IMR-90 (cell line): ENCODE measurements at regions not wholly inside any gene's neighbourhood (a gene's known extent, or its start where the extent isn't known, plus 50 kb on each side); places are given as distances from the start of the nearest gene placed in this dataset.

Experiments
- ATAC-seq: fragments of 200-7000 bp; cut with Tn5 transposase; 2 replicates; pipeline ENCODE4 v1.9.1; 2020; ENCODE audit warnings: low read depth, mild to moderate bottlenecking, moderate library complexity
- BruUV-seq: library from RNA; stranded (reverse); fragments of 400-500 nt; replicated peaks from 2 replicates; lab custom pipeline; 2021; lab: Mats Ljungman, UMichigan
- CTCF ChIA-PET: fragments of 300-600 bp; formaldehyde crosslinking; extraction: SDS; loops from one replicate; lab custom pipeline; 2021; ENCODE audit warnings: antibody characterized with exemption; lab: Yijun Ruan, JAX
- POLR2A ChIA-PET: fragments of 300-600 bp; sonication (Branson Sonifier 250); formaldehyde crosslinking; loops from one replicate; lab custom pipeline; 2022; ENCODE audit warnings: antibody characterized with exemption; ENCODE audit not compliant: unreplicated experiment; lab: Charles Lee
- DNase-seq: peaks from one replicate; pipeline ENCODE4 v3.0.0; 2013
- H2AFZ ChIP-seq: replicated peaks from 2 replicates; pipeline ENCODE3; 2013; ENCODE audit warnings: low read length, mild to moderate bottlenecking; ENCODE audit not compliant: poor library complexity
- H2AK5ac ChIP-seq: 2 replicates; pipeline ENCODE4 v1.6.1; 2013; ENCODE audit warnings: low read depth, low read length, inconsistent platforms
- H2AK9ac ChIP-seq: replicated peaks from 2 replicates; pipeline ENCODE3; 2013; ENCODE audit warnings: mild to moderate bottlenecking, low read depth, low read length, moderate library complexity; ENCODE audit not compliant: poor library complexity
- H2BK120ac ChIP-seq: 2 replicates; pipeline ENCODE4 v1.6.1; 2013; ENCODE audit warnings: low read depth, low read length, inconsistent platforms
- H2BK15ac ChIP-seq: 3 replicates; pipeline ENCODE4 v1.6.1; 2013; ENCODE audit warnings: low read depth, low read length, inconsistent platforms
- H2BK20ac ChIP-seq: 2 replicates; pipeline ENCODE4 v1.6.1; 2013; ENCODE audit warnings: low read depth, mild to moderate bottlenecking, inconsistent platforms, low read length, moderate library complexity
- H2BK5ac ChIP-seq: 2 replicates; pipeline ENCODE4 v1.6.1; 2013; ENCODE audit warnings: mild to moderate bottlenecking, low read depth, low read length, inconsistent platforms; ENCODE audit not compliant: poor library complexity, severe bottlenecking
- H3K14ac ChIP-seq: replicated peaks from 2 replicates; pipeline ENCODE4 v1.6.1; 2013; ENCODE audit warnings: low read depth, low read length, inconsistent platforms
- H3K18ac ChIP-seq: 2 replicates; pipeline ENCODE4 v1.6.1; 2013; ENCODE audit warnings: low read depth, low read length, control low read depth
- H3K23ac ChIP-seq: 2 replicates; pipeline ENCODE4 v1.6.1; 2013; ENCODE audit warnings: low read depth, low read length, inconsistent platforms
- H3K27ac ChIP-seq: 2 replicates; pipeline ENCODE4 v1.5.1; 2013; ENCODE audit warnings: mild to moderate bottlenecking, control low read depth, low read length; ENCODE audit not compliant: insufficient read depth
- H3K27me3 ChIP-seq: 2 replicates; pipeline ENCODE4 v1.6.1; 2013; ENCODE audit warnings: low read length; ENCODE audit not compliant: control insufficient read depth, insufficient read depth
- H3K36me3 ChIP-seq: 2 replicates; pipeline ENCODE4 v1.6.1; 2013; ENCODE audit warnings: low read length, mixed read lengths; ENCODE audit not compliant: control insufficient read depth, insufficient read depth
- H3K4ac ChIP-seq: 2 replicates; pipeline ENCODE4 v1.6.1; 2013; ENCODE audit warnings: low read depth, low read length, inconsistent platforms
- H3K4me1 ChIP-seq: 2 replicates; pipeline ENCODE4 v1.6.1; 2013; ENCODE audit warnings: low read length, mixed read lengths; ENCODE audit not compliant: control insufficient read depth, insufficient read depth
- H3K4me2 ChIP-seq: 2 replicates; pipeline ENCODE4 v1.6.1; 2013; ENCODE audit warnings: low read depth, mild to moderate bottlenecking, control low read depth, low read length, moderate library complexity
- H3K4me3 ChIP-seq: 2 replicates; pipeline ENCODE4 v1.5.1; 2013; ENCODE audit warnings: low read depth, mild to moderate bottlenecking, control low read depth, low read length, moderate library complexity; ENCODE audit not compliant: insufficient read depth
- H3K56ac ChIP-seq: 2 replicates; pipeline ENCODE4 v1.6.1; 2013; ENCODE audit warnings: low read length, inconsistent platforms; ENCODE audit not compliant: insufficient read depth; ENCODE audit errors: extremely low read depth
- H3K79me1 ChIP-seq, 2 experiments: 2 replicates each; pipeline ENCODE4 v1.6.1; 2013; ENCODE audit warnings: low read length in 2 of 2, inconsistent platforms in 1 of 2, low read depth in 1 of 2
- H3K9ac ChIP-seq: 2 replicates; pipeline ENCODE4 v1.6.1; 2013; ENCODE audit warnings: low read depth, low read length, control low read depth
- H3K9me1 ChIP-seq: 2 replicates; pipeline ENCODE4 v1.6.1; 2013; ENCODE audit warnings: low read length, inconsistent platforms; ENCODE audit not compliant: insufficient read depth
- H3K9me3 ChIP-seq: 2 replicates; pipeline ENCODE4 v1.6.1; 2013; ENCODE audit warnings: low read length; ENCODE audit not compliant: control insufficient read depth, insufficient read depth
- H4K20me1 ChIP-seq: 2 replicates; pipeline ENCODE4 v1.6.1; 2013; ENCODE audit warnings: low read length, inconsistent platforms; ENCODE audit not compliant: insufficient read depth
- H4K5ac ChIP-seq: 2 replicates; pipeline ENCODE4 v1.6.1; 2013; ENCODE audit warnings: mild to moderate bottlenecking, low read depth, low read length, control low read depth
- H4K8ac ChIP-seq, 2 experiments: 2 replicates each; pipeline ENCODE4 v1.6.1; 2013; ENCODE audit warnings: low read depth in 2 of 2, low read length in 2 of 2, control low read depth in 1 of 2, inconsistent platforms in 1 of 2
- H4K91ac ChIP-seq: 2 replicates; pipeline ENCODE4 v1.6.1; 2013; ENCODE audit warnings: low read depth, low read length, inconsistent platforms; ENCODE audit not compliant: insufficient read depth
- CEBPB ChIP-seq: IDR thresholded peaks from 2 replicates; pipeline ENCODE4 v1.6.1; 2012; ENCODE audit warnings: low read depth, low read length, improper control_type of control experiment
- CHD1 ChIP-seq: IDR thresholded peaks from 2 replicates; pipeline ENCODE4 v1.6.1; 2012; ENCODE audit warnings: low read depth, low read length, improper control_type of control experiment
- CTCF ChIP-seq: conservative IDR thresholded peaks from 2 replicates; pipeline ENCODE4 v1.5.1; 2012; ENCODE audit warnings: mild to moderate bottlenecking, low read depth, low read length, improper control_type of control experiment
- ELK1 ChIP-seq: fragments of 150-350 bp; IDR thresholded peaks from 2 replicates; pipeline ENCODE4 v1.6.1; 2016; ENCODE audit warnings: low read depth, mild to moderate bottlenecking, low read length, moderate library complexity, borderline replicate concordance
- FOS ChIP-seq: fragments of 150-350 bp; IDR thresholded peaks from 2 replicates; pipeline ENCODE4 v1.6.1; 2016; ENCODE audit warnings: low read depth, low read length
- MAFK ChIP-seq: IDR thresholded peaks from 2 replicates; pipeline ENCODE4 v1.6.1; 2012; ENCODE audit warnings: low read depth, low read length, improper control_type of control experiment
- MAZ ChIP-seq: IDR thresholded peaks from 2 replicates; pipeline ENCODE4 v1.6.1; 2012; ENCODE audit warnings: low read depth, mild to moderate bottlenecking, low read length, improper control_type of control experiment, moderate library complexity, borderline replicate concordance
- MXI1 ChIP-seq: IDR thresholded peaks from 2 replicates; pipeline ENCODE4 v1.6.1; 2012; ENCODE audit warnings: low read depth, mild to moderate bottlenecking, low read length, moderate library complexity, borderline replicate concordance
- POLR2A ChIP-seq: IDR thresholded peaks from 2 replicates; pipeline ENCODE4 v1.6.1; 2012; ENCODE audit warnings: mild to moderate bottlenecking, low read depth, low read length
- RFX5 ChIP-seq: IDR thresholded peaks from 2 replicates; pipeline ENCODE4 v1.8.0; 2012; ENCODE audit warnings: low read depth, mild to moderate bottlenecking, low read length, moderate library complexity
- SMC3 ChIP-seq: fragments of 150-350 bp; IDR thresholded peaks from 2 replicates; pipeline ENCODE4 v1.6.1; 2016; ENCODE audit warnings: low read depth, mild to moderate bottlenecking, antibody characterized with exemption, low read length, moderate library complexity
- USF2 ChIP-seq: fragments of 150-350 bp; IDR thresholded peaks from 2 replicates; pipeline ENCODE4 v1.6.1; 2017; ENCODE audit warnings: mild to moderate bottlenecking, antibody characterized with exemption, low read length, low read depth
- WGBS, 2 experiments: methylation state at CpG; one replicate each; pipeline versions ENCODE4 v1.1.5 to v1.1.7; 2013; ENCODE audit warnings: missing lambda C conversion rate in 2 of 2; ENCODE audit not compliant: insufficient read length in 1 of 2; ENCODE audit errors: extremely low coverage in 2 of 2; 5-methylcytosine and 5-hydroxymethylcytosine counted together
- dilution Hi-C: fragments of 300-500 bp; cut with HindIII; formaldehyde crosslinking; loops from one replicate; pipeline ENCODE4 v1.14.3; 2018; ENCODE audit warnings: low sequenced_read_pairs; ENCODE audit not compliant: unreplicated experiment
- in situ Hi-C: fragments of 300-500 bp; cut with MboI; formaldehyde crosslinking; loops from 3 replicates; pipeline ENCODE4 v1.14.3; 2019; ENCODE audit warnings: low sequenced_read_pairs, inconsistent platforms, mixed read lengths
- intact Hi-C: fragments of 100-400 bp; cut with micrococcal nuclease; formaldehyde crosslinking; loops from 2 replicates; pipeline ENCODE4 v1.10.0; 2022

GRCh38 chr11:46216019-46216764, 61.3 kb upstream of the CREB3L1 start (continued):
- TF ChIP-seq ELK1 = no peak

- Histone ChIP-seq H3K9me3 (no peaks in the 10 kb centered on the region), H2BK5ac (no peak overlapping the region), H3K79me1 (no peaks in the 10 kb centered on the region), H3K4ac (no peak overlapping the region), H3K18ac (no peak overlapping the region), H2AK5ac (no peak overlapping the region), H3K9me1 (no peaks in the 10 kb centered on the region), H2AK9ac (no peak overlapping the region), H3K14ac (no peak overlapping the region), H2BK15ac (no peak overlapping the region), H3K4me3 (no peak overlapping the region), H3K9ac (no peak overlapping the region), H3K36me3 (no peaks in the 10 kb centered on the region), H3K27ac (no peak overlapping the region), H3K4me1 (no peaks in the 10 kb centered on the region), H2AFZ (peak overlapping the region; percentile 55), H3K27me3 (peaks cover 4% of the 10 kb centered on the region), H4K20me1 (no peaks in the 10 kb centered on the region), H2BK120ac (no peak overlapping the region), H2BK20ac (no peak overlapping the region), H4K5ac (no peak overlapping the region), H3K4me2 (no peak overlapping the region), H3K23ac (no peak overlapping the region), H4K8ac (no peak overlapping the region), H4K91ac (no peak overlapping the region), H3K56ac (no peak overlapping the region)
- in situ Hi-C loops = no loop called here
- no TSS peak for BruUV-seq
- no peak for DNase-seq
- ATAC-seq = no peak
- 80% methylated on average over 6 of the region's 10 CpGs; no CpG with 5 or more reads in 1 of the 2 experiments for WGBS, 2 experiments
- POLR2A ChIA-PET = no interaction called here
- dilution Hi-C loops = no loop called here
- CTCF ChIA-PET = interaction anchor here (0.6 to 0.7 kb wide), 2 partner anchors 136 to 264 kb away, joined by 3 to 7 read pairs; no protein-coding TSS in a partner anchor
- intact Hi-C loops = no loop called here
- TF ChIP-seq SMC3 (no peak), RFX5 (no peak), CEBPB (no peak), FOS (no peak), USF2 (no peak), CHD1 (no peak), MAFK (no peak), POLR2A (no peak), MAZ (no peak), CTCF (no peak), MXI1 (no peak)
These were observed 62.1 kb upstream of the CREB3L1 start for GRCh38 chr11:46215208-46215931.
